ENCODE measurements at regions not wholly inside any gene's neighbourhood (a gene's known extent, or its start where the extent isn't known, plus 50 kb on each side); places are given as distances from the start of the nearest gene placed in this dataset.
"Not testable (repeated sequence)": the region's sequence is repeated elsewhere in the genome, so short reads cannot be mapped to it uniquely, and the experiment has no call there.

- no peak for DNase-seq
Observed at GRCh38 chr2:234272069-234272850, 221.8 kb downstream of the SPP2 start.

GRCh38 chr2:234271338-234271737 lies 220.8 kb downstream of the SPP2 start:
- DNase-seq: no peak

GRCh38 chr2:234269769-234270204 lies 219.3 kb downstream of the SPP2 start:
- no peak for DNase-seq

GRCh38 chr2:234267534-234267933 lies 217.0 kb downstream of the SPP2 start:
- DNase-seq: no peak

GRCh38 chr2:234266952-234267351 lies 216.4 kb downstream of the SPP2 start:
- no peak for DNase-seq

- no peak for DNase-seq
Observed at GRCh38 chr2:234265206-234265605, 214.7 kb downstream of the SPP2 start.

- DNase-seq: no peak
Observed at GRCh38 chr2:234261736-234262135, 211.2 kb downstream of the SPP2 start.

- no peak for DNase-seq
Observed at GRCh38 chr2:234259440-234259839, 208.9 kb downstream of the SPP2 start.

GRCh38 chr2:234258562-234259141 lies 208.2 kb downstream of the SPP2 start:
- no peak for DNase-seq

GRCh38 chr2:234257859-234258561 lies 207.5 kb downstream of the SPP2 start:
- no peak for DNase-seq

- DNase-seq: no peak
Observed at GRCh38 chr2:234256516-234256915, 206.0 kb downstream of the SPP2 start.

GRCh38 chr2:234254783-234255521 lies 204.4 kb downstream of the SPP2 start:
- DNase-seq: no peak

GRCh38 chr2:234252772-234253171 lies 202.3 kb downstream of the SPP2 start:
- DNase-seq: no peak

GRCh38 chr2:234251326-234252271 lies 201.1 kb downstream of the SPP2 start:
- no peak for DNase-seq

GRCh38 chr2:234250926-234251325 lies 200.4 kb downstream of the SPP2 start:
- no peak for DNase-seq

GRCh38 chr2:234249873-234250272 lies 199.4 kb downstream of the SPP2 start:
- no peak for DNase-seq

GRCh38 chr2:234249034-234249735 lies 198.7 kb downstream of the SPP2 start:
- DNase-seq: no peak

- not testable (repeated sequence) for DNase-seq
Observed at GRCh38 chr2:234248213-234248710, 197.8 kb downstream of the SPP2 start.

GRCh38 chr2:234247453-234248180 lies 197.1 kb downstream of the SPP2 start:
- DNase-seq: no peak

GRCh38 chr2:234245945-234246344 lies 195.4 kb downstream of the SPP2 start:
- DNase-seq: no peak
